Left lung (tissue), 4 donors: ENCODE measurements at regions not wholly inside any gene's neighbourhood (a gene's known extent, or its start where the extent isn't known, plus 50 kb on each side); places are given as distances from the start of the nearest gene placed in this dataset.

Source experiments
- ATAC-seq: fragments of 200-7000 bp; cut with Tn5 transposase; one replicate; pipeline ENCODE4 v1.9.1; 2020; ENCODE audit warnings: moderate library complexity
- DNase-seq, 4 donors: peaks; one replicate each; pipeline ENCODE4 v3.0.0-alpha.2; 2013 to 2020
- H3K27ac ChIP-seq, 2 donors: fragments of 200-600 bp; sonication (generic) in 1 of 2; one replicate each; pipeline versions ENCODE4 v1.5.0 to v1.8.0; 2020 to 2021
- H3K27me3 ChIP-seq, 2 donors: fragments of 200-600 bp; sonication (generic) in 1 of 2; one replicate each; pipeline versions ENCODE4 v1.5.0 to v1.8.0; 2020 to 2021
- H3K36me3 ChIP-seq, 2 donors: fragments of 200-600 bp; sonication (generic) in 1 of 2; one replicate each; pipeline versions ENCODE4 v1.5.0 to v1.8.0; 2020 to 2021
- H3K4me1 ChIP-seq, 2 donors: fragments of 200-600 bp; one replicate each; pipeline ENCODE4 v1.8.0; 2021
- H3K4me3 ChIP-seq, 2 donors: fragments of 200-600 bp; sonication (generic) in 1 of 2; one replicate each; pipeline versions ENCODE4 v1.5.0 to v1.8.0; 2020 to 2021; ENCODE audit warnings: mild to moderate bottlenecking in 1 of 2
- H3K9me3 ChIP-seq, 2 donors: fragments of 200-600 bp; sonication (generic) in 1 of 2; one replicate each; pipeline versions ENCODE4 v1.5.0 to v1.8.0; 2020 to 2021
- intact Hi-C, 2 donors: fragments of 100-400 bp; cut with DNase I; formaldehyde crosslinking; loops; one replicate each; pipeline versions ENCODE4 v1.11.2 to v1.14.2; 2022
- TF ChIP-seq, protein P1 (sequence below), 2 donors: fragments of 200-600 bp; sonication (generic) in 1 of 2; IDR thresholded peaks; one replicate each; pipeline versions ENCODE4 v1.5.0 to v1.8.0; 2021; ENCODE audit warnings: antibody characterized with exemption in 2 of 2
- donor health status: DM: no; HTN: yes; CAD: no.
- donor health status: DM: no; HTN: no; CAD: no.

DNA sequence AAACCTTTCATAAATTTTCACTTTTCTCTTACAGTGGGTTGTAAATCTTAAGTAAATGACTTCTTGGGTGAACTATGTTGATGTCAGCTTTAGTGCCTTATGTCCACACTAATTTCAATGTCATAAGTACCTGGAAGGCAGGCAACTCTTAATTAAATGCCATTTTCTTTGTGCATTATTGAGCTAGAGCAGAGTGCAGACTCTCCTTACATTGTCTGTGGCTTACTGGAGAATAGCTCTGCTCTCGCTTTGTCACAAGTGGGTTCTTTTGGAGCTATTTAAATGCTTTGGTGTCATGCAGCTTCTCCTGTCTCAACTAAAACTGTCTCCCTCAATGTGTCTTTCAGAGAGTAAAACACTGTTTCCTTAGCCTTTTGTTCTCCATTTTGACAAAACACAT, 411.6 kb downstream of the STIM2 start:
- DNase-seq (no peak), ATAC-seq (no peak)
- H3K9me3 ChIP-seq: no peaks in the 10 kb centered on the region
- no peak overlapping the region for H3K4me3 ChIP-seq
- H3K36me3 ChIP-seq: no peaks in the 10 kb centered on the region
- intact Hi-C loops: no loop called here
- TF ChIP-seq, protein P1, sequence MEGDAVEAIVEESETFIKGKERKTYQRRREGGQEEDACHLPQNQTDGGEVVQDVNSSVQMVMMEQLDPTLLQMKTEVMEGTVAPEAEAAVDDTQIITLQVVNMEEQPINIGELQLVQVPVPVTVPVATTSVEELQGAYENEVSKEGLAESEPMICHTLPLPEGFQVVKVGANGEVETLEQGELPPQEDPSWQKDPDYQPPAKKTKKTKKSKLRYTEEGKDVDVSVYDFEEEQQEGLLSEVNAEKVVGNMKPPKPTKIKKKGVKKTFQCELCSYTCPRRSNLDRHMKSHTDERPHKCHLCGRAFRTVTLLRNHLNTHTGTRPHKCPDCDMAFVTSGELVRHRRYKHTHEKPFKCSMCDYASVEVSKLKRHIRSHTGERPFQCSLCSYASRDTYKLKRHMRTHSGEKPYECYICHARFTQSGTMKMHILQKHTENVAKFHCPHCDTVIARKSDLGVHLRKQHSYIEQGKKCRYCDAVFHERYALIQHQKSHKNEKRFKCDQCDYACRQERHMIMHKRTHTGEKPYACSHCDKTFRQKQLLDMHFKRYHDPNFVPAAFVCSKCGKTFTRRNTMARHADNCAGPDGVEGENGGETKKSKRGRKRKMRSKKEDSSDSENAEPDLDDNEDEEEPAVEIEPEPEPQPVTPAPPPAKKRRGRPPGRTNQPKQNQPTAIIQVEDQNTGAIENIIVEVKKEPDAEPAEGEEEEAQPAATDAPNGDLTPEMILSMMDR (IDR thresholded peaks at IDR 0.05): no peak
- no peaks in the 10 kb centered on the region for H3K4me1 ChIP-seq
- H3K27ac ChIP-seq: no peak overlapping the region
- H3K27me3 ChIP-seq: no peaks in the 10 kb centered on the region

DNA sequence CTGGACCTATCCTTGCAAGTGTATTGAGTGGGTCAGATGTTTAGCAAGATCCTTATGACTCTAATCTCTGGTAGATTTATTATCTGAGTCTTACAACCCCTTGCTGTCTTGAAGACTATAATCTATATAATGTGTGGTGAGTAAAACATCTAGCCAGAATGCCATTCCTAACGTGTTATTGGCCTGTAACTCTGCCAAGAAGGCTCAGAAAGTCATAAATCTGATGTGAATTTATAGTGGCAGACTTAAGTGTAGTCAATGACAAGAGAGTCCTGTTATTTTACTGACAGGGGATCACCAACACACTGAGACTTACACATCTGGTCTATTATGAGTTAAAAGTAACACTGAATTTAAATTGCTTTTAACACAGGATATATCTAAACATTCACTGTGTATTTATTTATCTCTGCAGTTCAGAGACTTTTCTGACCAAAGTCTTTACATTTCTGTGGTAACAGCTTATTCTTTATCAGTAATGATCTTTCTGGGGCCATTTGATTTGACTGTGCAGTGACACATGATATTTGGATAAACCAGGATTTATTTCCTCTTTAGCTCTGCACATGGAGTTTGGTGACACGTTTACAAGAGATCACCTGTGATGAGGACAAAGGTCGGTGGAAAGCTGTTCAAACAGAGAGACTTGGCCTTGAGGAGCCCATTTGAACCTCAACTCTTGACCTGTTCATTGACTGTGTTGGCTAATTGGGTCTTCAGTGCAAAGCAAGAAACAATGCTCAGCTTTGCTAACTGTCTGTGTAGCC, 415.8 kb downstream of the STIM2 start:
- TF ChIP-seq, protein P1 (IDR thresholded peaks at IDR 0.05): no peak
- ATAC-seq (no peak), DNase-seq (no peak)
- Histone ChIP-seq H3K9me3 (no peaks in the 10 kb centered on the region), H3K36me3 (no peaks in the 10 kb centered on the region), H3K27me3 (no peaks in the 10 kb centered on the region), H3K4me3 (no peak overlapping the region), H3K4me1 (no peaks in the 10 kb centered on the region), H3K27ac (no peak overlapping the region)
- intact Hi-C loops: no loop called here

DNA sequence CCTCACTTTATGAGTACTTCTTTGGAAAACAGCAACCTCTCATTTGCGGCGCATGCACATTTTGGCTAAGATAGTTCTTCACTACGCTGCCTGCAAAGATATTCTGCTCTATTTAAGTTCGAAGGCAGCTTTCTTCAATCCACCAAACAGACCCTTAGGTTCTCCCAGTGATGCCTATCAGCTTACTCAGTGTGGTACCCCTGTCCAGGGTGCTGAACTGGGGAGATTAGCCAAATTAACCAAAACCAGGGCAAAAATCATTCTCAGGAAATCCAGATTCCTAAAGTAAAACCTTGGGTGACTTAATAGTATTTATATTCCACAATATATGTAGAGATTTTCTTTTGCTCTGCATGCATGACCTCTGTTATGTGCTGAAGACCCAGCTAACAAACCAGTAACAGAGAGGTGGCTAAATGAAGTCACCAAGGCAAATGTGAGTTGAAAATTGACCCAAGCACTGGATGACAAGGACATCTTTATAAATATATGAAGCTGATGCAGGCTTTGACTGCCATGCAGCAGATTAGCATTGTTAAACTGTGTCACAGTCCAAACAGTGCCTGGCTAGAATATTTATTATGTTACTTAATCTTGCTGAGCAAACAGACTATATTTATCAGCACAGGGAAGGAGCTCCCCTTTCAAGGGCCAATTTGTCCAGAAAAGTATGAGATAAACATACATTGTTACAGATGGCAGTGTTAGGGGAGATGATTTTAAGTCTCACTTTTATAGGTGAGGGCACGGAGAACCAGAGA, 418.2 kb downstream of the STIM2 start:
- ATAC-seq: peak; percentile 44
- no peaks in the 10 kb centered on the region for H3K9me3 ChIP-seq
- H3K27ac ChIP-seq: no peak overlapping the region
- no peaks in the 10 kb centered on the region for H3K4me1 ChIP-seq
- intact Hi-C loops: no loop called here
- H3K27me3 ChIP-seq: no peaks in the 10 kb centered on the region
- no peaks in the 10 kb centered on the region for H3K36me3 ChIP-seq
- TF ChIP-seq, protein P1 (IDR thresholded peaks at IDR 0.05): no peak
- peak in 2 of 4 donors; percentile 22 to 29 for DNase-seq
- H3K4me3 ChIP-seq: no peak overlapping the region

DNA sequence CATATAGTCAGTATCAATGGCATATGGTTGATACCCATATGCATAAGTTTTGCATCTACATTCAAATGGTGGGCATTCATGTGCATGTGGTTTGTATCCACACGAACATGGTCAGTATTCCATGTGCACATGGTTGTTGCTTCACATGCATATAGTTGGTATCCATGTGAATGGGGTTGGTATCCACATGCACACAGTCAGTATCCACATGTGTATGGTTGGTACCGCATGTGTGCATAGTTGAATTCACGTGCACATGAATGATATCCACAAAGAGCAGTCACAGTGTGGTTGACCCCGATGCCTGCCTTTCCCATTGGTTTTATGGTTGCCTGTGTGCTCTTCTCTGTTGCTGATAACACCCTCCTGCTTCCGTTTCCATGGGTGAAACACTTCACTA, 427.9 kb downstream of the STIM2 start:
- DNase-seq (no peak), ATAC-seq (no peak)
- TF ChIP-seq, protein P1 (IDR thresholded peaks at IDR 0.05): no peak
- Histone ChIP-seq H3K27me3 (no peaks in the 10 kb centered on the region), H3K4me1 (no peaks in the 10 kb centered on the region), H3K36me3 (no peaks in the 10 kb centered on the region), H3K4me3 (no peak overlapping the region), H3K27ac (no peak overlapping the region), H3K9me3 (no peaks in the 10 kb centered on the region)
- intact Hi-C loops: no loop called here

DNA sequence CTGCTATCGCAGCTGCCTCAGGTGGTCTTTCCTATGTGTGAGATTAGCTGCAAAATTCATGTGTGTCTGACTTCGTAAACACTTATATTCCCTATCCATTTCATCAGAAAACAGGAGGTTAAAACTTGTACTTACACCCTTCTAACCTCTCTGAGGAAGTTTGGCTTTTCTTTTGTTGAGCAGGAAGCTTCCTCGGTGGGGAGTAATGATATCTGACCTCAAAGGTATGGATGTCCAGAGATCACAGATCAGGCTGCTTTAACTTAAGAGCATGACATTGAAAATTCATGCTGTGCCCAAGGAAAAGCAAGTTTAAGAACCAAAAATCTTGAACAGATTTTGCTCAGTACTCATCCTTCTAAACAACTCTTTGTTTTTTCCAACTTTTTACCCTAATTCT, 429.1 kb downstream of the STIM2 start:
- no peaks in the 10 kb centered on the region for H3K4me1 ChIP-seq
- ATAC-seq (no peak), DNase-seq (no peak)
- no peaks in the 10 kb centered on the region for H3K27me3 ChIP-seq
- H3K27ac ChIP-seq: no peak overlapping the region
- intact Hi-C loops: no loop called here
- no peaks in the 10 kb centered on the region for H3K9me3 ChIP-seq
- TF ChIP-seq, protein P1 (IDR thresholded peaks at IDR 0.05): no peak
- no peaks in the 10 kb centered on the region for H3K36me3 ChIP-seq
- no peak overlapping the region for H3K4me3 ChIP-seq
